Stimulated activated CD8-positive, alpha-beta memory T cell treated with anti-CD3 and anti-CD28 coated beads, Interleukin-4, amount 100 ng/mL, for 48 hours (primary cell): ENCODE measurements at regions not wholly inside any gene's neighbourhood (a gene's known extent, or its start where the extent isn't known, plus 50 kb on each side); places are given as distances from the start of the nearest gene placed in this dataset.

ENCODE experiments used
- DNase-seq: peaks from one replicate; pipeline ENCODE4 v3.0.0-alpha.2; 2020

- DNase-seq: no peak
Measured at GRCh38 chr2:236857781-236858180, 227.9 kb upstream of the COPS8 start.

- no peak for DNase-seq
Measured at GRCh38 chr2:236858661-236859060, 227.0 kb upstream of the COPS8 start.

GRCh38 chr2:236859908-236860307 lies 225.8 kb upstream of the COPS8 start:
- DNase-seq: no peak

- no peak for DNase-seq
Measured at GRCh38 chr2:236861196-236861875, 224.4 kb upstream of the COPS8 start.

- DNase-seq: no peak
Measured at GRCh38 chr2:236861944-236862343, 223.7 kb upstream of the COPS8 start.

- no peak for DNase-seq
Measured at GRCh38 chr2:236862526-236862925, 223.2 kb upstream of the COPS8 start.

GRCh38 chr2:236862961-236863728 lies 222.5 kb upstream of the COPS8 start:
- DNase-seq: no peak

- no peak for DNase-seq
Measured at GRCh38 chr2:236863729-236864126, 222.0 kb upstream of the COPS8 start.

GRCh38 chr2:236865052-236865451 lies 220.6 kb upstream of the COPS8 start:
- no peak for DNase-seq

GRCh38 chr2:236866542-236867340 lies 218.9 kb upstream of the COPS8 start:
- no peak for DNase-seq

- no peak for DNase-seq
Measured at GRCh38 chr2:236867441-236868260, 218.0 kb upstream of the COPS8 start.

GRCh38 chr2:236870370-236870769 lies 215.3 kb upstream of the COPS8 start:
- DNase-seq: no peak

- DNase-seq: no peak
Measured at GRCh38 chr2:236871500-236872001, 214.1 kb upstream of the COPS8 start.

GRCh38 chr2:236872015-236872414 lies 213.7 kb upstream of the COPS8 start:
- no peak for DNase-seq

- DNase-seq: no peak
Measured at GRCh38 chr2:236872981-236873380, 212.7 kb upstream of the COPS8 start.

GRCh38 chr2:236873636-236874035 lies 212.1 kb upstream of the COPS8 start:
- no peak for DNase-seq

GRCh38 chr2:236874866-236875481 lies 210.7 kb upstream of the COPS8 start:
- no peak for DNase-seq

GRCh38 chr2:236875906-236876505 lies 209.7 kb upstream of the COPS8 start:
- no peak for DNase-seq

- no peak for DNase-seq
Measured at GRCh38 chr2:236876642-236877041, 209.0 kb upstream of the COPS8 start.

- no peak for DNase-seq
Measured at GRCh38 chr2:236877972-236878371, 207.7 kb upstream of the COPS8 start.

GRCh38 chr2:236879416-236879963 lies 206.2 kb upstream of the COPS8 start:
- no peak for DNase-seq
